ENCODE measurements at regions not wholly inside any gene's neighbourhood (a gene's known extent, or its start where the extent isn't known, plus 50 kb on each side); places are given as distances from the start of the nearest gene placed in this dataset.

GRCh38 chr6:117168296-117169063 is 96.9 kb upstream of the VGLL2 start:
- no peak for DNase-seq (ENCODE audit: low spot score)

GRCh38 chr6:117169064-117169665 is 96.2 kb upstream of the VGLL2 start:
- DNase-seq (ENCODE audit: low spot score): no peak

- no peak for DNase-seq (ENCODE audit: low spot score)
Measured at GRCh38 chr6:117169781-117170281, 95.5 kb upstream of the VGLL2 start.

- DNase-seq (ENCODE audit: low spot score): no peak
Measured at GRCh38 chr6:117174835-117175360, 90.5 kb upstream of the VGLL2 start.

GRCh38 chr6:117188627-117189201 is 76.6 kb upstream of the VGLL2 start:
- no peak for DNase-seq (ENCODE audit: low spot score)

GRCh38 chr6:117191009-117191408 is 74.3 kb upstream of the VGLL2 start:
- no peak for DNase-seq (ENCODE audit: low spot score)

- no peak for DNase-seq (ENCODE audit: low spot score)
Measured at GRCh38 chr6:117191448-117191847, 73.9 kb upstream of the VGLL2 start.

- no peak for DNase-seq (ENCODE audit: low spot score)
Measured at GRCh38 chr6:117194271-117194670, 71.1 kb upstream of the VGLL2 start.

- DNase-seq (ENCODE audit: low spot score): peak; percentile 52
Measured at GRCh38 chr6:117194978-117195377, 70.4 kb upstream of the VGLL2 start.

GRCh38 chr6:117195728-117196127 is 69.6 kb upstream of the VGLL2 start:
- DNase-seq (ENCODE audit: low spot score): no peak

GRCh38 chr6:117200067-117200466 is 65.3 kb upstream of the VGLL2 start:
- DNase-seq (ENCODE audit: low spot score): no peak

GRCh38 chr6:117204903-117205302 is 60.5 kb upstream of the VGLL2 start:
- DNase-seq (ENCODE audit: low spot score): no peak

GRCh38 chr6:117205876-117206275 is 59.5 kb upstream of the VGLL2 start:
- DNase-seq (ENCODE audit: low spot score): no peak

- DNase-seq (ENCODE audit: low spot score): no peak
Measured at GRCh38 chr6:117206522-117206921, 58.8 kb upstream of the VGLL2 start.

GRCh38 chr6:117206944-117207687 is 58.2 kb upstream of the VGLL2 start:
- DNase-seq (ENCODE audit: low spot score): no peak

- DNase-seq (ENCODE audit: low spot score): no peak
Measured at GRCh38 chr6:117210279-117210678, 55.1 kb upstream of the VGLL2 start.

GRCh38 chr6:117215353-117216090 is 49.8 kb upstream of the VGLL2 start:
- DNase-seq (ENCODE audit: low spot score): no peak

Measured in globus pallidus (tissue), 1 donor.